Activated CD8-positive, alpha-beta memory T cell treated with anti-CD3 and anti-CD28 coated beads, Interleukin-2, amount 50 U/mL, for 4 hours (primary cell): ENCODE measurements at regions not wholly inside any gene's neighbourhood (a gene's known extent, or its start where the extent isn't known, plus 50 kb on each side); places are given as distances from the start of the nearest gene placed in this dataset.

Source experiments
- DNase-seq: peaks from one replicate; pipeline ENCODE4 v3.0.0-alpha.2; 2020

- no peak for DNase-seq
Observed at GRCh38 chr3:43867436-43868072, 176.8 kb downstream of the ABHD5 start.

- no peak for DNase-seq
Observed at GRCh38 chr3:43869491-43869890, 178.8 kb downstream of the ABHD5 start.

- no peak for DNase-seq
Observed at GRCh38 chr3:43870120-43870519, 179.4 kb downstream of the ABHD5 start.

- DNase-seq = no peak
Observed at GRCh38 chr3:43870844-43871626, 180.3 kb downstream of the ABHD5 start.

- no peak for DNase-seq
Observed at GRCh38 chr3:43871627-43872245, 181.0 kb downstream of the ABHD5 start.

GRCh38 chr3:43872301-43872700 lies 181.6 kb downstream of the ABHD5 start:
- DNase-seq = no peak

- DNase-seq = no peak
Observed at GRCh38 chr3:43872901-43873300, 182.2 kb downstream of the ABHD5 start.

- no peak for DNase-seq
Observed at GRCh38 chr3:43873723-43874122, 183.0 kb downstream of the ABHD5 start.

- no peak for DNase-seq
Observed at GRCh38 chr3:43874290-43874689, 183.6 kb downstream of the ABHD5 start.

GRCh38 chr3:43874731-43875130 lies 184.0 kb downstream of the ABHD5 start:
- no peak for DNase-seq

- DNase-seq = no peak
Observed at GRCh38 chr3:43876648-43877047, 185.9 kb downstream of the ABHD5 start.

GRCh38 chr3:43879166-43879565 lies 188.4 kb downstream of the ABHD5 start:
- no peak for DNase-seq

GRCh38 chr3:43882976-43883680 lies 192.4 kb downstream of the ABHD5 start:
- no peak for DNase-seq

GRCh38 chr3:43883729-43884396 lies 193.1 kb downstream of the ABHD5 start:
- no peak for DNase-seq

GRCh38 chr3:43884581-43884980 lies 193.8 kb downstream of the ABHD5 start:
- DNase-seq = no peak

- DNase-seq = no peak
Observed at GRCh38 chr3:43885908-43886618, 195.3 kb downstream of the ABHD5 start.

GRCh38 chr3:43892061-43892460 lies 201.3 kb downstream of the ABHD5 start:
- DNase-seq = no peak

- DNase-seq = no peak
Observed at GRCh38 chr3:43892526-43892925, 201.8 kb downstream of the ABHD5 start.

- no peak for DNase-seq
Observed at GRCh38 chr3:43893727-43894126, 203.0 kb downstream of the ABHD5 start.

GRCh38 chr3:43894176-43895049 lies 203.7 kb downstream of the ABHD5 start:
- no peak for DNase-seq

- DNase-seq = no peak
Observed at GRCh38 chr3:43895573-43895972, 204.8 kb downstream of the ABHD5 start.
